ENCODE measurements at regions not wholly inside any gene's neighbourhood (a gene's known extent, or its start where the extent isn't known, plus 50 kb on each side); places are given as distances from the start of the nearest gene placed in this dataset.
"Not testable (repeated sequence)": the region's sequence is repeated elsewhere in the genome, so short reads cannot be mapped to it uniquely, and the experiment has no call there.

DNA sequence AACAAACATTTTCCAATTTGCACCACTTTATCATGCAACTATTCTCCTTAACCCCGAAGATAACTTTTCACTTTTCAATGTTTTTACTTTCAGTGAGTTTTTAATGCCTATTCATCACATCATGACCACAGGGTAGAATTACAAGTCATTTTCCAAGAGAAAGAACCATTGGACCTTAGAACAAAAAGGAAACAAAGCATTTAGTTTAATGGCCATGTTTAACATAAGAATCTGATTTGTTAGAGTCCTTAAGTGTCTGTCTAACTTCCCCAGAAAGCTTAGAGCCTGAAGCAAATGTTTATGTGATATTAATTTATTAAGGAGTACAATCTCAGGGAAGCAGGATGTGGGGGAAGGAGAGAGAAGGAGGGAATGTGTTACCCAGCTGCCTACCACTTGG, 325.8 kb upstream of the RIOK2 start:
- Histone ChIP-seq H3K36me3 (ENCODE audit: control insufficient read depth in 2 of 2, insufficient read depth in 2 of 2, low read length in 1 of 2) (no peaks in the 10 kb centered on the region), H3K27me3 (ENCODE audit: control insufficient read depth in 2 of 2, insufficient read depth in 1 of 2, low read length in 1 of 2) (no peaks in the 10 kb centered on the region), H3K4me3 (ENCODE audit: low read length in 2 of 2) (no peak overlapping the region), H3K27ac (ENCODE audit: low read depth in 1 of 2, low read length in 1 of 2) (no peak overlapping the region), H3K9me3 (ENCODE audit: control insufficient read depth in 2 of 2, insufficient read depth in 1 of 2, low read length in 1 of 2) (no peaks in the 10 kb centered on the region), H3K4me1 (ENCODE audit: control insufficient read depth in 2 of 2, insufficient read depth in 2 of 2, low read length in 2 of 2) (no peaks in the 10 kb centered on the region)
- DNase-seq (ENCODE audit: low read depth in 6 of 9, low spot score in 9 of 9), result no peak
- WGBS, result 95% methylated on average over 1 of the region's 1 CpG

DNA sequence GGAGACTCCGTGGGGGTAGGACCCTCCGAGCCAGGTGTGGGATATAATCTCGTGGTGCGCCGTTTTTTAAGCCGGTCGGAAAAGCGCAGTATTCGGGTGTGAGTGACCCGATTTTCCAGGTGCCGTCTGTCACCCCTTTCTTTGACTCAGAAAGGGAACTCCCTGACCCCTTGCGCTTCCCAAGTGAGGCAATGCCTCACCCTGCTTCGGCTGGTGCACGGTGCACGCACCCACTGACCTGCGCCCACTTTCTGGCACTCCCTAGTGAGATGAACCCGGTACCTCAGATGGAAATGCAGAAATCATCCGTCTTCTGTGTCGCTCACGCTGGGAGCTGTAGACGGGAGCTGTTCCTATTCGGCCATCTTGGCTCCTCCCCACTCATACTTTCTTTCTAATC, 336.5 kb upstream of the RIOK2 start:
- not testable (repeated sequence) for DNase-seq (ENCODE audit: low read depth in 6 of 9, low spot score in 9 of 9); H3K36me3 ChIP-seq (ENCODE audit: control insufficient read depth in 2 of 2, insufficient read depth in 2 of 2, low read length in 1 of 2); H3K9me3 ChIP-seq (ENCODE audit: control insufficient read depth in 2 of 2, insufficient read depth in 1 of 2, low read length in 1 of 2); H3K27ac ChIP-seq (ENCODE audit: low read depth in 1 of 2, low read length in 1 of 2); H3K27me3 ChIP-seq (ENCODE audit: control insufficient read depth in 2 of 2, insufficient read depth in 1 of 2, low read length in 1 of 2); H3K4me1 ChIP-seq (ENCODE audit: control insufficient read depth in 2 of 2, insufficient read depth in 2 of 2, low read length in 2 of 2); H3K4me3 ChIP-seq (ENCODE audit: low read length in 2 of 2)
- WGBS, result 83% methylated on average over 22 of the region's 22 CpGs

DNA sequence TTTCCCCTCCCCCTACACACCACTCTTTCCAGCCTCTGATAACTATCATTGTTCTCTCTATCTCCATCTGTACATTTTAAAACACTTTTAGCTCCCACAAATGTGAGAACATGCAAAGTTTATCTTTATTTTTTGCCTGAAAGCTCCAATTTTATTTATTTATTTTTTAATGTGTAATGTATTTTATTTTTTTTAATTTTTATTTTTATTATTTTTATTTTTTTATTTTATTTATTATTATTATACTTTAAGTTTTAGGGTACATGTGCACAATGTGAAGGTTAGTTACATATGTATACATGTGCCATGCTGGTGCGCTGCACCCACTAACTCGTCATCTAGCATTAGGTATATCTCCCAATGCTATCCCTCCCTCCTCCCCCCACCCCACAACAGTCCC, 340.3 kb upstream of the RIOK2 start:
- H3K36me3 ChIP-seq (ENCODE audit: control insufficient read depth in 2 of 2, insufficient read depth in 2 of 2, low read length in 1 of 2); DNase-seq (ENCODE audit: low read depth in 6 of 9, low spot score in 9 of 9); H3K9me3 ChIP-seq (ENCODE audit: control insufficient read depth in 2 of 2, insufficient read depth in 1 of 2, low read length in 1 of 2); H3K27ac ChIP-seq (ENCODE audit: low read depth in 1 of 2, low read length in 1 of 2); H3K27me3 ChIP-seq (ENCODE audit: control insufficient read depth in 2 of 2, insufficient read depth in 1 of 2, low read length in 1 of 2); H3K4me1 ChIP-seq (ENCODE audit: control insufficient read depth in 2 of 2, insufficient read depth in 2 of 2, low read length in 2 of 2); H3K4me3 ChIP-seq (ENCODE audit: low read length in 2 of 2): not testable (repeated sequence)
- no CpG with 5 or more reads among the region's 2 CpGs for WGBS

DNA sequence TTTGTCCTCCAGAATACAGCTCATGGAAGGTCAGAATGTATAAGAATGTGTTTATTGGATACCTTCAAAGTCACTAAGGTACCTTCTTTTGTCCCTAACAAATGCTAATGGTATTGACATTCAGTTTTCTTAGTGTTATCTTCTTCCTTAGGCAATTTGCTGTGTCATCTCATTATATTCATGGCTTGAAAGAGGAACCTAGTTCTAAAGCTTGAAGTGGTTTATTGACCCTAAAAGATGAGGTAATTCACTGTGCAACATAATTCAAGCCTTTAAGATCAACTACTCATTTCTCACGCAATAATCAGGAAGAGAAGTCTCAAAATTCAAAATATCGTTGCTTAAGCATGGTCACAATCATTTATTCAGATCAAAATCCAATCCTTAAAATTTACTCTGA, 342.7 kb upstream of the RIOK2 start:
- H3K27me3 ChIP-seq (ENCODE audit: control insufficient read depth in 2 of 2, insufficient read depth in 1 of 2, low read length in 1 of 2), result no peaks in the 10 kb centered on the region
- no peaks in the 10 kb centered on the region for H3K9me3 ChIP-seq (ENCODE audit: control insufficient read depth in 2 of 2, insufficient read depth in 1 of 2, low read length in 1 of 2)
- H3K27ac ChIP-seq (ENCODE audit: low read depth in 1 of 2, low read length in 1 of 2), result no peak overlapping the region
- no peak overlapping the region for H3K4me3 ChIP-seq (ENCODE audit: low read length in 2 of 2)
- no peak for DNase-seq (ENCODE audit: low read depth in 6 of 9, low spot score in 9 of 9)
- WGBS, result 28% methylated on average over 2 of the region's 2 CpGs
- H3K4me1 ChIP-seq (ENCODE audit: control insufficient read depth in 2 of 2, insufficient read depth in 2 of 2, low read length in 2 of 2), result no peaks in the 10 kb centered on the region
- no peaks in the 10 kb centered on the region for H3K36me3 ChIP-seq (ENCODE audit: control insufficient read depth in 2 of 2, insufficient read depth in 2 of 2, low read length in 1 of 2)

- H3K36me3 ChIP-seq (ENCODE audit: control insufficient read depth in 2 of 2, insufficient read depth in 2 of 2, low read length in 1 of 2), result no peaks in the 10 kb centered on the region
- no peaks in the 10 kb centered on the region for H3K9me3 ChIP-seq (ENCODE audit: control insufficient read depth in 2 of 2, insufficient read depth in 1 of 2, low read length in 1 of 2)
- no peak overlapping the region for H3K27ac ChIP-seq (ENCODE audit: low read depth in 1 of 2, low read length in 1 of 2)
- DNase-seq (ENCODE audit: low read depth in 6 of 9, low spot score in 9 of 9), result no peak
- H3K4me3 ChIP-seq (ENCODE audit: low read length in 2 of 2), result no peak overlapping the region
- no peaks in the 10 kb centered on the region for H3K4me1 ChIP-seq (ENCODE audit: control insufficient read depth in 2 of 2, insufficient read depth in 2 of 2, low read length in 2 of 2)
- no peaks in the 10 kb centered on the region for H3K27me3 ChIP-seq (ENCODE audit: control insufficient read depth in 2 of 2, insufficient read depth in 1 of 2, low read length in 1 of 2)
- WGBS, result 90% methylated on average over 4 of the region's 4 CpGs
Observed at GRCh38 chr5:97528941-97529340, 345.9 kb upstream of the RIOK2 start.

GRCh38 chr5:97529354-97529985, 346.4 kb upstream of the RIOK2 start:
- Histone ChIP-seq H3K36me3 (ENCODE audit: control insufficient read depth in 2 of 2, insufficient read depth in 2 of 2, low read length in 1 of 2) (no peaks in the 10 kb centered on the region), H3K27me3 (ENCODE audit: control insufficient read depth in 2 of 2, insufficient read depth in 1 of 2, low read length in 1 of 2) (no peaks in the 10 kb centered on the region), H3K9me3 (ENCODE audit: control insufficient read depth in 2 of 2, insufficient read depth in 1 of 2, low read length in 1 of 2) (no peaks in the 10 kb centered on the region), H3K4me1 (ENCODE audit: control insufficient read depth in 2 of 2, insufficient read depth in 2 of 2, low read length in 2 of 2) (no peaks in the 10 kb centered on the region), H3K27ac (ENCODE audit: low read depth in 1 of 2, low read length in 1 of 2) (no peak overlapping the region), H3K4me3 (ENCODE audit: low read length in 2 of 2) (no peak overlapping the region)
- no peak for DNase-seq (ENCODE audit: low read depth in 6 of 9, low spot score in 9 of 9)
- 89% methylated on average over 4 of the region's 4 CpGs for WGBS

GRCh38 chr5:97531549-97531948, 348.5 kb upstream of the RIOK2 start:
- H3K4me1 ChIP-seq (ENCODE audit: control insufficient read depth in 2 of 2, insufficient read depth in 2 of 2, low read length in 2 of 2), result no peaks in the 10 kb centered on the region
- no peak overlapping the region for H3K27ac ChIP-seq (ENCODE audit: low read depth in 1 of 2, low read length in 1 of 2)
- WGBS, result 69% methylated on average over 2 of the region's 2 CpGs
- no peaks in the 10 kb centered on the region for H3K36me3 ChIP-seq (ENCODE audit: control insufficient read depth in 2 of 2, insufficient read depth in 2 of 2, low read length in 1 of 2)
- H3K27me3 ChIP-seq (ENCODE audit: control insufficient read depth in 2 of 2, insufficient read depth in 1 of 2, low read length in 1 of 2), result no peaks in the 10 kb centered on the region
- DNase-seq (ENCODE audit: low read depth in 6 of 9, low spot score in 9 of 9), result no peak
- H3K4me3 ChIP-seq (ENCODE audit: low read length in 2 of 2), result no peak overlapping the region
- no peaks in the 10 kb centered on the region for H3K9me3 ChIP-seq (ENCODE audit: control insufficient read depth in 2 of 2, insufficient read depth in 1 of 2, low read length in 1 of 2)

- no peak overlapping the region for H3K27ac ChIP-seq (ENCODE audit: low read depth in 1 of 2, low read length in 1 of 2)
- no peaks in the 10 kb centered on the region for H3K27me3 ChIP-seq (ENCODE audit: control insufficient read depth in 2 of 2, insufficient read depth in 1 of 2, low read length in 1 of 2)
- no peaks in the 10 kb centered on the region for H3K36me3 ChIP-seq (ENCODE audit: control insufficient read depth in 2 of 2, insufficient read depth in 2 of 2, low read length in 1 of 2)
- H3K9me3 ChIP-seq (ENCODE audit: control insufficient read depth in 2 of 2, insufficient read depth in 1 of 2, low read length in 1 of 2), result no peaks in the 10 kb centered on the region
- peak in 2 of 9 donors; percentile 3 to 29 for DNase-seq (ENCODE audit: low read depth in 6 of 9, low spot score in 9 of 9)
- H3K4me3 ChIP-seq (ENCODE audit: low read length in 2 of 2), result no peak overlapping the region
- H3K4me1 ChIP-seq (ENCODE audit: control insufficient read depth in 2 of 2, insufficient read depth in 2 of 2, low read length in 2 of 2), result no peaks in the 10 kb centered on the region
Observed at GRCh38 chr5:97534166-97534565, 351.1 kb upstream of the RIOK2 start.

GRCh38 chr5:97536683-97537082, 353.6 kb upstream of the RIOK2 start:
- H3K27me3 ChIP-seq (ENCODE audit: control insufficient read depth in 2 of 2, insufficient read depth in 1 of 2, low read length in 1 of 2), result no peaks in the 10 kb centered on the region
- no peaks in the 10 kb centered on the region for H3K4me1 ChIP-seq (ENCODE audit: control insufficient read depth in 2 of 2, insufficient read depth in 2 of 2, low read length in 2 of 2)
- no peak for DNase-seq (ENCODE audit: low read depth in 6 of 9, low spot score in 9 of 9)
- no peaks in the 10 kb centered on the region for H3K36me3 ChIP-seq (ENCODE audit: control insufficient read depth in 2 of 2, insufficient read depth in 2 of 2, low read length in 1 of 2)
- no peaks in the 10 kb centered on the region for H3K9me3 ChIP-seq (ENCODE audit: control insufficient read depth in 2 of 2, insufficient read depth in 1 of 2, low read length in 1 of 2)
- no peak overlapping the region for H3K27ac ChIP-seq (ENCODE audit: low read depth in 1 of 2, low read length in 1 of 2)
- no peak overlapping the region for H3K4me3 ChIP-seq (ENCODE audit: low read length in 2 of 2)
- 96% methylated on average over 1 of the region's 1 CpG for WGBS

DNA sequence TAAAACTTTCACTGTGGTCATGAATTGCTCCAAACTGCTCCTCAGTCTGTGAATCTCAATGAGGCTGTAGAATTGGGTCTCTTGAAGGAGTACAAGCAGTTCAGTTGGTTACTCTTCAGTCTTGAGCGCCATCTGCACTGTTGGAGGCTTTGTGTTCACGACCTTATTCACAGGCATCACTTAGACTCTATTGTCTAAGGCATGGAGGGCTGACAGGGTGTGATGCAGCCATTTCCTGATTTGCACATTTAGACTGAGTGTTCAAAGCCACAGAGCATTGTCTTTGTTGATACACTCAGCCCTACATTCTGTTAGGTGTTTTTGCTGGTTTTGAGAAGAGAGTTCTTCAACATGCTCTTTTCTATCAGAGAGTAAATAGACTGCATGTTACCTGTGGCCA, 355.9 kb upstream of the RIOK2 start:
- no peaks in the 10 kb centered on the region for H3K4me1 ChIP-seq (ENCODE audit: control insufficient read depth in 2 of 2, insufficient read depth in 2 of 2, low read length in 2 of 2)
- no peak overlapping the region for H3K27ac ChIP-seq (ENCODE audit: low read depth in 1 of 2, low read length in 1 of 2)
- H3K4me3 ChIP-seq (ENCODE audit: low read length in 2 of 2), result no peak overlapping the region
- 87% methylated on average over 2 of the region's 2 CpGs for WGBS
- H3K27me3 ChIP-seq (ENCODE audit: control insufficient read depth in 2 of 2, insufficient read depth in 1 of 2, low read length in 1 of 2), result no peaks in the 10 kb centered on the region
- no peak for DNase-seq (ENCODE audit: low read depth in 6 of 9, low spot score in 9 of 9)
- no peaks in the 10 kb centered on the region for H3K9me3 ChIP-seq (ENCODE audit: control insufficient read depth in 2 of 2, insufficient read depth in 1 of 2, low read length in 1 of 2)
- no peaks in the 10 kb centered on the region for H3K36me3 ChIP-seq (ENCODE audit: control insufficient read depth in 2 of 2, insufficient read depth in 2 of 2, low read length in 1 of 2)

All from thymus (tissue), 11 donors.